Prostate gland (tissue), 2 donors: ENCODE measurements at regions not wholly inside any gene's neighbourhood (a gene's known extent, or its start where the extent isn't known, plus 50 kb on each side); places are given as distances from the start of the nearest gene placed in this dataset.

Experiments
- POLR2A ChIP-seq: fragments of 450-650 bp; IDR thresholded peaks from one replicate; pipeline ENCODE4 v1.6.1; 2016; ENCODE audit warnings: antibody characterized with exemption, mild to moderate bottlenecking
- TF ChIP-seq, protein P1 (sequence below), 4 experiments: fragments of 200-600 bp in 2 of 4; fragments of 450-650 bp in 2 of 4; sonication (generic) in 2 of 4; IDR thresholded peaks; 1 replicate in 3 of 4; 2 replicates in 1 of 4; pipeline ENCODE4 v1.5.1; 2016 to 2019; ENCODE audit warnings: antibody characterized with exemption in 4 of 4, mild to moderate bottlenecking in 2 of 4, moderate library complexity in 2 of 4

DNA sequence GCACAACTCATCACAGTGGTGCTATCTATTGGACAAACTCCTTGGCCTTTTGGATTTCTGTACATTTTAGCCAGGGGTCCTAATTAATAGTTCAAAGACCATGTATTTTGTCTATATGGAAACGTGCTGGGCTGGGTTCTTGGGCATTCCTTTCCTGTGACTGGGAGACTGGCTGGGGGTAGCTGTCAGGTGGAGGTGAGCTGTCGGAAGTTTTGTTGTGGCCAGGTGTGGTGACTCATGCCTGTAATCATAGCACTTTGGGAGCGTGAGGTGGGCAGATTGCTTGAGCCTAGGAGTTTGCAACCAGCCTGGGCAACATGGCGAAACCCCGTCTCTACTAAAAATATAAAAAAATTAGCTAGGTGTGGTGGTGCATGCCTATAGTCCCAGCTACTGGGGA lies 392.4 kb downstream of the RPS6KC1 start:
- TF ChIP-seq, protein P1, sequence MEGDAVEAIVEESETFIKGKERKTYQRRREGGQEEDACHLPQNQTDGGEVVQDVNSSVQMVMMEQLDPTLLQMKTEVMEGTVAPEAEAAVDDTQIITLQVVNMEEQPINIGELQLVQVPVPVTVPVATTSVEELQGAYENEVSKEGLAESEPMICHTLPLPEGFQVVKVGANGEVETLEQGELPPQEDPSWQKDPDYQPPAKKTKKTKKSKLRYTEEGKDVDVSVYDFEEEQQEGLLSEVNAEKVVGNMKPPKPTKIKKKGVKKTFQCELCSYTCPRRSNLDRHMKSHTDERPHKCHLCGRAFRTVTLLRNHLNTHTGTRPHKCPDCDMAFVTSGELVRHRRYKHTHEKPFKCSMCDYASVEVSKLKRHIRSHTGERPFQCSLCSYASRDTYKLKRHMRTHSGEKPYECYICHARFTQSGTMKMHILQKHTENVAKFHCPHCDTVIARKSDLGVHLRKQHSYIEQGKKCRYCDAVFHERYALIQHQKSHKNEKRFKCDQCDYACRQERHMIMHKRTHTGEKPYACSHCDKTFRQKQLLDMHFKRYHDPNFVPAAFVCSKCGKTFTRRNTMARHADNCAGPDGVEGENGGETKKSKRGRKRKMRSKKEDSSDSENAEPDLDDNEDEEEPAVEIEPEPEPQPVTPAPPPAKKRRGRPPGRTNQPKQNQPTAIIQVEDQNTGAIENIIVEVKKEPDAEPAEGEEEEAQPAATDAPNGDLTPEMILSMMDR (IDR thresholded peaks at IDR 0.05) = no peak
- no peak for TF ChIP-seq POLR2A
